OCI-LY7 (cell line): ENCODE measurements at regions not wholly inside any gene's neighbourhood (a gene's known extent, or its start where the extent isn't known, plus 50 kb on each side); places are given as distances from the start of the nearest gene placed in this dataset.

Experiments used
- BruUV-seq: library from RNA; stranded (reverse); fragments of 400-500 nt; replicated peaks from 2 replicates; lab custom pipeline; 2021; lab: Mats Ljungman, UMichigan
- CTCF ChIA-PET: fragments of 300-600 bp; sonication (Branson Sonifier 250); formaldehyde crosslinking; loops from one replicate; lab custom pipeline; 2022; ENCODE audit warnings: antibody characterized with exemption; ENCODE audit not compliant: unreplicated experiment; lab: Charles Lee
- POLR2A ChIA-PET: fragments of 300-600 bp; sonication (Branson Sonifier 250); formaldehyde crosslinking; loops from one replicate; lab custom pipeline; 2022; ENCODE audit warnings: antibody characterized with exemption; lab: Charles Lee
- DNase-seq: peaks from one replicate; pipeline ENCODE4 v3.0.0-alpha.2; 2015; ENCODE audit warnings: low spot score
- H2AFZ ChIP-seq: fragments of 200-600 bp; sonication (generic), shearing (Covaris generic); 2 replicates; pipeline ENCODE4 v1.6.1; 2014; ENCODE audit warnings: mild to moderate bottlenecking, antibody characterized with exemption, low read length, moderate library complexity
- H3K27ac ChIP-seq: fragments of 200-600 bp; sonication (generic); 2 replicates; pipeline ENCODE4 v1.5.1; 2014; ENCODE audit warnings: mixed run types, low read depth, mild to moderate bottlenecking, moderate library complexity, low read length, inconsistent platforms; ENCODE audit not compliant: poor library complexity, severe bottlenecking
- H3K36me3 ChIP-seq: fragments of 200-600 bp; sonication (generic); 2 replicates; pipeline ENCODE4 v1.6.1; 2014; ENCODE audit warnings: mild to moderate bottlenecking, antibody characterized with exemption, low read length, moderate library complexity, mixed read lengths; ENCODE audit not compliant: insufficient read depth
- H3K4me1 ChIP-seq: fragments of 200-600 bp; sonication (generic); 2 replicates; pipeline ENCODE4 v1.5.1; 2014; ENCODE audit warnings: mild to moderate bottlenecking, low read length; ENCODE audit not compliant: insufficient read depth, poor library complexity, severe bottlenecking
- H3K4me2 ChIP-seq: fragments of 200-600 bp; sonication (generic); 2 replicates; pipeline ENCODE4 v1.6.1; 2014; ENCODE audit warnings: mild to moderate bottlenecking, low read length
- H3K4me3 ChIP-seq: fragments of 200-600 bp; sonication (generic); 2 replicates; pipeline ENCODE4 v1.5.1; 2014; ENCODE audit warnings: mild to moderate bottlenecking, low read depth, low read length; ENCODE audit not compliant: poor library complexity, severe bottlenecking
- H3K79me2 ChIP-seq: fragments of 200-600 bp; sonication (generic); 2 replicates; pipeline ENCODE4 v1.6.1; 2016; ENCODE audit warnings: low read depth, mild to moderate bottlenecking, low read length, moderate library complexity, mixed read lengths; ENCODE audit not compliant: insufficient read depth
- H3K9me2 ChIP-seq: fragments of 200-600 bp; sonication (generic); 2 replicates; pipeline ENCODE4 v1.6.1; 2016; ENCODE audit warnings: mild to moderate bottlenecking, low read length, mixed read lengths; ENCODE audit not compliant: insufficient read depth
- H3K9me3 ChIP-seq: fragments of 200-600 bp; sonication (generic); 2 replicates; pipeline ENCODE4 v1.6.1; 2014; ENCODE audit warnings: mild to moderate bottlenecking, mixed run types, low read length, mixed read lengths
- H4K20me1 ChIP-seq: fragments of 200-600 bp; sonication (generic); 2 replicates; pipeline ENCODE4 v1.6.1; 2014; ENCODE audit warnings: mild to moderate bottlenecking, antibody characterized with exemption, low read length, moderate library complexity, mixed read lengths; ENCODE audit not compliant: insufficient read depth
- EZH2phosphoT487 ChIP-seq: fragments of 200-600 bp; sonication (generic); IDR thresholded peaks from 2 replicates; pipeline ENCODE4 v1.6.1; 2018; ENCODE audit warnings: low read depth, borderline replicate concordance, mild to moderate bottlenecking, mixed run types, antibody characterized with exemption, low read length, moderate library complexity, mixed read lengths
- intact Hi-C: fragments of 100-400 bp; cut with micrococcal nuclease; formaldehyde crosslinking; loops from one replicate; pipeline ENCODE4 v1.10.0; 2022; ENCODE audit not compliant: unreplicated experiment
- TF ChIP-seq, protein P1 (sequence below): fragments of 200-600 bp; sonication (generic); conservative IDR thresholded peaks from 2 replicates; pipeline ENCODE4 v1.5.1; 2014; ENCODE audit warnings: mild to moderate bottlenecking, antibody characterized with exemption, low read length, moderate library complexity, mixed read lengths

DNA sequence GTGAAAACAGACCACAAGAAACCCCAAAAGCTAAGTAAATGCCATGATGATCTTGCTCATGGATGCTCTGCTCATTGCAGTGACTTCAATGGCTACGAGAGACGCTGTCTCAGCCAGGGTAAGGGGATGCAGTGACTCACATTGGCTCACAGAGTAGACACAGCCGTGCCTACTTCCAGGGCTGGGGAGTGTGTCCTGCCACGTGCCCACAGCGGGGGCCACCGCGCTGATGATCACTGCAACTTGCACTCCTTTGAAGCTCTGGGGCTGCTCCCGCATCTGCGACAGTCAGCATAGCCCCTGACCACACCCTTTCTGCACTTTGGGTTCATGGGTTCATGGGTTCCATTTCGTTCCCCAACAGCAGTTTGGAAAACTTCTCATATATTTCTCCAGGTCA is 231.4 kb upstream of the RPL38 start:
- Histone ChIP-seq H3K4me3 (no peak overlapping the region), H3K27ac (no peak overlapping the region), H3K79me2 (no peaks in the 10 kb centered on the region), H3K9me3 (no peaks in the 10 kb centered on the region), H2AFZ (no peak overlapping the region), H4K20me1 (no peaks in the 10 kb centered on the region), H3K9me2 (no peaks in the 10 kb centered on the region), H3K4me1 (no peaks in the 10 kb centered on the region), H3K4me2 (no peak overlapping the region), H3K36me3 (no peaks in the 10 kb centered on the region)
- CTCF ChIA-PET: no interaction called here
- TF ChIP-seq EZH2phosphoT487: no peak
- TF ChIP-seq, protein P1, sequence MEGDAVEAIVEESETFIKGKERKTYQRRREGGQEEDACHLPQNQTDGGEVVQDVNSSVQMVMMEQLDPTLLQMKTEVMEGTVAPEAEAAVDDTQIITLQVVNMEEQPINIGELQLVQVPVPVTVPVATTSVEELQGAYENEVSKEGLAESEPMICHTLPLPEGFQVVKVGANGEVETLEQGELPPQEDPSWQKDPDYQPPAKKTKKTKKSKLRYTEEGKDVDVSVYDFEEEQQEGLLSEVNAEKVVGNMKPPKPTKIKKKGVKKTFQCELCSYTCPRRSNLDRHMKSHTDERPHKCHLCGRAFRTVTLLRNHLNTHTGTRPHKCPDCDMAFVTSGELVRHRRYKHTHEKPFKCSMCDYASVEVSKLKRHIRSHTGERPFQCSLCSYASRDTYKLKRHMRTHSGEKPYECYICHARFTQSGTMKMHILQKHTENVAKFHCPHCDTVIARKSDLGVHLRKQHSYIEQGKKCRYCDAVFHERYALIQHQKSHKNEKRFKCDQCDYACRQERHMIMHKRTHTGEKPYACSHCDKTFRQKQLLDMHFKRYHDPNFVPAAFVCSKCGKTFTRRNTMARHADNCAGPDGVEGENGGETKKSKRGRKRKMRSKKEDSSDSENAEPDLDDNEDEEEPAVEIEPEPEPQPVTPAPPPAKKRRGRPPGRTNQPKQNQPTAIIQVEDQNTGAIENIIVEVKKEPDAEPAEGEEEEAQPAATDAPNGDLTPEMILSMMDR: no peak
- intact Hi-C loops: no loop called here
- DNase-seq: no peak
- POLR2A ChIA-PET: interaction anchor here (0.6 kb wide), 1 partner anchor 35 kb away, joined by 5 read pairs; no protein-coding TSS in a partner anchor
- BruUV-seq: no TSS peak

DNA sequence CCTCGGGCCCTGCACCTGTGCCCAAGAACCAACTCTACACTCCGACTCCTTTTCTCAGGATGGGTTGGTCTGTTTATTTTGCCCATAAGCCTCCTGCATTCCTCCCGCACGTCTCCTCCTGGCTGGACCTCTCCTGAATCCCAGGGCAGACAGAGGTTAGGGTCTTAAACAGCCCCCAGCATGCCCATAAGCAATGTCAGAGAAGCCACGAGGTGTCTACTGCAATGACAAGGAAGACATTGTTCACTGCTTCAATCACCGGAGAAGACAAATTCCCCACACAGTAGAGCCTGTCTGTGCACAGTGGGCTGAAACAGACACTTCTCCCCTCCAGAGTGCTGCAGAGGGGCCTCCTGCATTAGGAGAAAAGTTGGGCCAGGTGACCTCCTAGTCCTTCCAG is 230.6 kb upstream of the RPL38 start:
- BruUV-seq: no TSS peak
- CTCF ChIA-PET: no interaction called here

More for the DNA sequence above, 230.6 kb upstream of the RPL38 start:
- no peaks in the 10 kb centered on the region for H3K9me3 ChIP-seq
- no peak overlapping the region for H2AFZ ChIP-seq
- H4K20me1 ChIP-seq: no peaks in the 10 kb centered on the region
- no peak overlapping the region for H3K4me3 ChIP-seq
- no peak overlapping the region for H3K27ac ChIP-seq
- POLR2A ChIA-PET: no interaction called here
- no peaks in the 10 kb centered on the region for H3K79me2 ChIP-seq
- no peaks in the 10 kb centered on the region for H3K36me3 ChIP-seq
- no peak for TF ChIP-seq EZH2phosphoT487
- TF ChIP-seq, protein P1: no peak
- DNase-seq: no peak
- no peaks in the 10 kb centered on the region for H3K4me1 ChIP-seq
- no peaks in the 10 kb centered on the region for H3K9me2 ChIP-seq
- intact Hi-C loops: no loop called here
- no peak overlapping the region for H3K4me2 ChIP-seq
